ENCODE measurements at regions not wholly inside any gene's neighbourhood (a gene's known extent, or its start where the extent isn't known, plus 50 kb on each side); places are given as distances from the start of the nearest gene placed in this dataset.

GRCh38 chr4:111556141-111556781, 589.0 kb upstream of the FAM241A start:
- TF ChIP-seq CTCF (IDR thresholded peaks at IDR 0.05): no peak
- TF ChIP-seq POLR2AphosphoS5 (IDR thresholded peaks at IDR 0.05): no peak
- TF ChIP-seq POLR2A (IDR thresholded peaks at IDR 0.05): no peak

All from suprapubic skin (tissue), 4 donors.